ENCODE measurements at regions not wholly inside any gene's neighbourhood (a gene's known extent, or its start where the extent isn't known, plus 50 kb on each side); places are given as distances from the start of the nearest gene placed in this dataset.
A peak's percentile ranks its signal among the peaks of the same experiment; 100 is the strongest.

DNA sequence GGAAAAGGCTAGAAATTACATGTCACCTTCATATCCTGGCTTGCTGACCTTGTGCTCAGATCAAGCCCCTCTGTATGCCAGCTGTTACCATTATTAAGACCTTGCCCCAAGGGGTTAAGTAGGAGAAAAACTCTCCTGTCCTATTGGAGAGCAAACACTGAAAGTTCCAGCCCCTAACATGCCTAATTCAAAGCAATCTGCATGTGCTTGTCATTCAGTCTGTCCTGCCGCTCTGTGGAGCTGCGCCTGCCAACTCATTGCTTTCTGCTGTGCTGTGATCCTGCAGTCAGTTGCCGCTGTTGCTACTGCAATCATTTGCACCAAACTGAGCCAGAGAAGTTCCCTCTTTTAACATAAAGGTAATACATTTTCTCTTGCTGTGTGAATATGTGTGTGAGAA, 113.4 kb downstream of the DISP1 start (continued):
- TF ChIP-seq, protein P1, sequence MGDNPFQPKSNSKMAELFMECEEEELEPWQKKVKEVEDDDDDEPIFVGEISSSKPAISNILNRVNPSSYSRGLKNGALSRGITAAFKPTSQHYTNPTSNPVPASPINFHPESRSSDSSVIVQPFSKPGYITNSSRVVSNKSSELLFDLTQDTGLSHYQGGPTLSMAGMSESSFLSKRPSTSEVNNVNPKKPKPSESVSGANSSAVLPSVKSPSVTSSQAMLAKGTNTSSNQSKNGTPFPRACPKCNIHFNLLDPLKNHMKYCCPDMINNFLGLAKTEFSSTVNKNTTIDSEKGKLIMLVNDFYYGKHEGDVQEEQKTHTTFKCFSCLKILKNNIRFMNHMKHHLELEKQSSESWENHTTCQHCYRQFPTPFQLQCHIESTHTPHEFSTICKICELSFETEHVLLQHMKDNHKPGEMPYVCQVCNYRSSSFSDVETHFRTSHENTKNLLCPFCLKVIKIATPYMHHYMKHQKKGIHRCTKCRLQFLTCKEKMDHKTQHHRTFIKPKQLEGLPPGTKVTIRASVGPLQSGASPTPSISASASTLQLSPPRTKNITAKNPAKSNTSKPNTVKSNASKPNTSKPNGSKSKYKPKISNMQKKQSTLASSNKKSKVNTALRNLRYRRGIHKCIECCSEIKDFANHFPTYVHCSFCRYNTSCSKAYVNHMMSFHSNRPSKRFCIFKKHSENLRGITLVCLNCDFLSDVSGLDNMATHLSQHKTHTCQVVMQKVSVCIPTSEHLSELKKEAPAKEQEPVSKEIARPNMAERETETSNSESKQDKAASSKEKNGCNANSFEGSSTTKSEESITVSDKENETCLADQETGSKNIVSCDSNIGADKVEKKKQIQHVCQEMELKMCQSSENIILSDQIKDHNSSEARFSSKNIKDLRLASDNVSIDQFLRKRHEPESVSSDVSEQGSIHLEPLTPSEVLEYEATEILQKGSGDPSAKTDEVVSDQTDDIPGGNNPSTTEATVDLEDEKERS (tag by site-specific recombination; IDR thresholded peaks at IDR 0.05) = no peak
- TF ChIP-seq ZNF274 (IDR thresholded peaks at IDR 0.05; ENCODE audit: low read length) = no peak
- no peak for TF ChIP-seq ZNF274 (tag by site-specific recombination; IDR thresholded peaks at IDR 0.05; ENCODE audit: borderline replicate concordance)
- TF ChIP-seq MEIS1 (CRISPR knock-in tag; IDR thresholded peaks at IDR 0.05; ENCODE audit: borderline replicate concordance) = no peak
- TF ChIP-seq ZNF202 (tag by site-specific recombination; IDR thresholded peaks at IDR 0.05; ENCODE audit: borderline replicate concordance) = no peak
- TF ChIP-seq ZNF114 (tag by site-specific recombination; IDR thresholded peaks at IDR 0.05) = no peak
- TF ChIP-seq, protein P2, sequence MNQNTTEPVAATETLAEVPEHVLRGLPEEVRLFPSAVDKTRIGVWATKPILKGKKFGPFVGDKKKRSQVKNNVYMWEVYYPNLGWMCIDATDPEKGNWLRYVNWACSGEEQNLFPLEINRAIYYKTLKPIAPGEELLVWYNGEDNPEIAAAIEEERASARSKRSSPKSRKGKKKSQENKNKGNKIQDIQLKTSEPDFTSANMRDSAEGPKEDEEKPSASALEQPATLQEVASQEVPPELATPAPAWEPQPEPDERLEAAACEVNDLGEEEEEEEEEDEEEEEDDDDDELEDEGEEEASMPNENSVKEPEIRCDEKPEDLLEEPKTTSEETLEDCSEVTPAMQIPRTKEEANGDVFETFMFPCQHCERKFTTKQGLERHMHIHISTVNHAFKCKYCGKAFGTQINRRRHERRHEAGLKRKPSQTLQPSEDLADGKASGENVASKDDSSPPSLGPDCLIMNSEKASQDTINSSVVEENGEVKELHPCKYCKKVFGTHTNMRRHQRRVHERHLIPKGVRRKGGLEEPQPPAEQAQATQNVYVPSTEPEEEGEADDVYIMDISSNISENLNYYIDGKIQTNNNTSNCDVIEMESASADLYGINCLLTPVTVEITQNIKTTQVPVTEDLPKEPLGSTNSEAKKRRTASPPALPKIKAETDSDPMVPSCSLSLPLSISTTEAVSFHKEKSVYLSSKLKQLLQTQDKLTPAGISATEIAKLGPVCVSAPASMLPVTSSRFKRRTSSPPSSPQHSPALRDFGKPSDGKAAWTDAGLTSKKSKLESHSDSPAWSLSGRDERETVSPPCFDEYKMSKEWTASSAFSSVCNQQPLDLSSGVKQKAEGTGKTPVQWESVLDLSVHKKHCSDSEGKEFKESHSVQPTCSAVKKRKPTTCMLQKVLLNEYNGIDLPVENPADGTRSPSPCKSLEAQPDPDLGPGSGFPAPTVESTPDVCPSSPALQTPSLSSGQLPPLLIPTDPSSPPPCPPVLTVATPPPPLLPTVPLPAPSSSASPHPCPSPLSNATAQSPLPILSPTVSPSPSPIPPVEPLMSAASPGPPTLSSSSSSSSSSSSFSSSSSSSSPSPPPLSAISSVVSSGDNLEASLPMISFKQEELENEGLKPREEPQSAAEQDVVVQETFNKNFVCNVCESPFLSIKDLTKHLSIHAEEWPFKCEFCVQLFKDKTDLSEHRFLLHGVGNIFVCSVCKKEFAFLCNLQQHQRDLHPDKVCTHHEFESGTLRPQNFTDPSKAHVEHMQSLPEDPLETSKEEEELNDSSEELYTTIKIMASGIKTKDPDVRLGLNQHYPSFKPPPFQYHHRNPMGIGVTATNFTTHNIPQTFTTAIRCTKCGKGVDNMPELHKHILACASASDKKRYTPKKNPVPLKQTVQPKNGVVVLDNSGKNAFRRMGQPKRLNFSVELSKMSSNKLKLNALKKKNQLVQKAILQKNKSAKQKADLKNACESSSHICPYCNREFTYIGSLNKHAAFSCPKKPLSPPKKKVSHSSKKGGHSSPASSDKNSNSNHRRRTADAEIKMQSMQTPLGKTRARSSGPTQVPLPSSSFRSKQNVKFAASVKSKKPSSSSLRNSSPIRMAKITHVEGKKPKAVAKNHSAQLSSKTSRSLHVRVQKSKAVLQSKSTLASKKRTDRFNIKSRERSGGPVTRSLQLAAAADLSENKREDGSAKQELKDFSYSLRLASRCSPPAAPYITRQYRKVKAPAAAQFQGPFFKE (tag by site-specific recombination; IDR thresholded peaks at IDR 0.05; ENCODE audit: borderline replicate concordance) = no peak
- no peak; the same call in 1 of the 2 replicates for TF ChIP-seq ZFP37 (tag by site-specific recombination; IDR thresholded peaks at IDR 0.05)
- no peak for TF ChIP-seq GLIS2 (tag by site-specific recombination; IDR thresholded peaks at IDR 0.05)
- TF ChIP-seq, protein P3, sequence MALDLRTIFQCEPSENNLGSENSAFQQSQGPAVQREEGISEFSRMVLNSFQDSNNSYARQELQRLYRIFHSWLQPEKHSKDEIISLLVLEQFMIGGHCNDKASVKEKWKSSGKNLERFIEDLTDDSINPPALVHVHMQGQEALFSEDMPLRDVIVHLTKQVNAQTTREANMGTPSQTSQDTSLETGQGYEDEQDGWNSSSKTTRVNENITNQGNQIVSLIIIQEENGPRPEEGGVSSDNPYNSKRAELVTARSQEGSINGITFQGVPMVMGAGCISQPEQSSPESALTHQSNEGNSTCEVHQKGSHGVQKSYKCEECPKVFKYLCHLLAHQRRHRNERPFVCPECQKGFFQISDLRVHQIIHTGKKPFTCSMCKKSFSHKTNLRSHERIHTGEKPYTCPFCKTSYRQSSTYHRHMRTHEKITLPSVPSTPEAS (tag by site-specific recombination; IDR thresholded peaks at IDR 0.05) = no peak
- TF ChIP-seq, protein P4, sequence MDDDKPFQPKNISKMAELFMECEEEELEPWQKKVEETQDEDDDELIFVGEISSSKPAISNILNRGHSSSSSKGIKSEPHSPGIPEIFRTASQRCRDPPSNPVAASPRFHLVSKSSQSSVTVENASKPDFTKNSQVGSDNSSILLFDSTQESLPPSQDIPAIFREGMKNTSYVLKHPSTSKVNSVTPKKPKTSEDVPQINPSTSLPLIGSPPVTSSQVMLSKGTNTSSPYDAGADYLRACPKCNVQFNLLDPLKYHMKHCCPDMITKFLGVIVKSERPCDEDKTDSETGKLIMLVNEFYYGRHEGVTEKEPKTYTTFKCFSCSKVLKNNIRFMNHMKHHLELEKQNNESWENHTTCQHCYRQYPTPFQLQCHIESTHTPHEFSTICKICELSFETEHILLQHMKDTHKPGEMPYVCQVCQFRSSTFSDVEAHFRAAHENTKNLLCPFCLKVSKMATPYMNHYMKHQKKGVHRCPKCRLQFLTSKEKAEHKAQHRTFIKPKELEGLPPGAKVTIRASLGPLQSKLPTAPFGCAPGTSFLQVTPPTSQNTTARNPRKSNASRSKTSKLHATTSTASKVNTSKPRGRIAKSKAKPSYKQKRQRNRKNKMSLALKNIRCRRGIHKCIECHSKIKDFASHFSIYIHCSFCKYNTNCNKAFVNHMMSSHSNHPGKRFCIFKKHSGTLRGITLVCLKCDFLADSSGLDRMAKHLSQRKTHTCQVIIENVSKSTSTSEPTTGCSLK (tag by site-specific recombination; IDR thresholded peaks at IDR 0.05) = no peak
- TF ChIP-seq ZNF394 (tag by site-specific recombination; IDR thresholded peaks at IDR 0.05; ENCODE audit: borderline replicate concordance) = no peak
- peak; percentile 78 for TF ChIP-seq SETDB1 (IDR thresholded peaks at IDR 0.05; ENCODE audit: insufficient read length, low read length)
- TF ChIP-seq ZSCAN16 (tag by site-specific recombination; IDR thresholded peaks at IDR 0.05) = no peak
- TF ChIP-seq, protein P5, sequence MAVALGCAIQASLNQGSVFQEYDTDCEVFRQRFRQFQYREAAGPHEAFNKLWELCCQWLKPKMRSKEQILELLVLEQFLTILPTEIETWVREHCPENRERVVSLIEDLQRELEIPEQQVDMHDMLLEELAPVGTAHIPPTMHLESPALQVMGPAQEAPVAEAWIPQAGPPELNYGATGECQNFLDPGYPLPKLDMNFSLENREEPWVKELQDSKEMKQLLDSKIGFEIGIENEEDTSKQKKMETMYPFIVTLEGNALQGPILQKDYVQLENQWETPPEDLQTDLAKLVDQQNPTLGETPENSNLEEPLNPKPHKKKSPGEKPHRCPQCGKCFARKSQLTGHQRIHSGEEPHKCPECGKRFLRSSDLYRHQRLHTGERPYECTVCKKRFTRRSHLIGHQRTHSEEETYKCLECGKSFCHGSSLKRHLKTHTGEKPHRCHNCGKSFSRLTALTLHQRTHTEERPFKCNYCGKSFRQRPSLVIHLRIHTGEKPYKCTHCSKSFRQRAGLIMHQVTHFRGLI (tag by site-specific recombination; IDR thresholded peaks at IDR 0.05) = no peak
- TF ChIP-seq, protein P6, sequence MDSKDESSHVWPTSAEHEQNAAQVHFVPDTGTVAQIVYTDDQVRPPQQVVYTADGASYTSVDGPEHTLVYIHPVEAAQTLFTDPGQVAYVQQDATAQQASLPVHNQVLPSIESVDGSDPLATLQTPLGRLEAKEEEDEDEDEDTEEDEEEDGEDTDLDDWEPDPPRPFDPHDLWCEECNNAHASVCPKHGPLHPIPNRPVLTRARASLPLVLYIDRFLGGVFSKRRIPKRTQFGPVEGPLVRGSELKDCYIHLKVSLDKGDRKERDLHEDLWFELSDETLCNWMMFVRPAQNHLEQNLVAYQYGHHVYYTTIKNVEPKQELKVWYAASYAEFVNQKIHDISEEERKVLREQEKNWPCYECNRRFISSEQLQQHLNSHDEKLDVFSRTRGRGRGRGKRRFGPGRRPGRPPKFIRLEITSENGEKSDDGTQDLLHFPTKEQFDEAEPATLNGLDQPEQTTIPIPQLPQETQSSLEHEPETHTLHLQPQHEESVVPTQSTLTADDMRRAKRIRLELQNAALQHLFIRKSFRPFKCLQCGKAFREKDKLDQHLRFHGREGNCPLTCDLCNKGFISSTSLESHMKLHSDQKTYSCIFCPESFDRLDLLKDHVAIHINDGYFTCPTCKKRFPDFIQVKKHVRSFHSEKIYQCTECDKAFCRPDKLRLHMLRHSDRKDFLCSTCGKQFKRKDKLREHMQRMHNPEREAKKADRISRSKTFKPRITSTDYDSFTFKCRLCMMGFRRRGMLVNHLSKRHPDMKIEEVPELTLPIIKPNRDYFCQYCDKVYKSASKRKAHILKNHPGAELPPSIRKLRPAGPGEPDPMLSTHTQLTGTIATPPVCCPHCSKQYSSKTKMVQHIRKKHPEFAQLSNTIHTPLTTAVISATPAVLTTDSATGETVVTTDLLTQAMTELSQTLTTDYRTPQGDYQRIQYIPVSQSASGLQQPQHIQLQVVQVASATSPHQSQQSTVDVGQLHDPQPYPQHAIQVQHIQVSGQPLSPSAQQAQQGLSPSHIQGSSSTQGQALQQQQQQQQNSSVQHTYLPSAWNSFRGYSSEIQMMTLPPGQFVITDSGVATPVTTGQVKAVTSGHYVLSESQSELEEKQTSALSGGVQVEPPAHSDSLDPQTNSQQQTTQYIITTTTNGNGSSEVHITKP (tag by site-specific recombination; IDR thresholded peaks at IDR 0.05) = no peak
- no peak for TF ChIP-seq ZNF2 (tag by site-specific recombination; IDR thresholded peaks at IDR 0.05)
- TF ChIP-seq ZNF132 (tag by site-specific recombination; IDR thresholded peaks at IDR 0.05; ENCODE audit: borderline replicate concordance) = no peak
- no peak for TF ChIP-seq ZNF174 (tag by site-specific recombination; IDR thresholded peaks at IDR 0.05)
- TF ChIP-seq ZBTB1 (tag by site-specific recombination; IDR thresholded peaks at IDR 0.05) = no peak
- TF ChIP-seq KLF10 (tag by site-specific recombination; IDR thresholded peaks at IDR 0.05) = no peak
- no peak for TF ChIP-seq GLI2 (tag by site-specific recombination; IDR thresholded peaks at IDR 0.05; ENCODE audit: borderline replicate concordance, low read depth)
- peak; percentile 86 for TF ChIP-seq ZNF600 (tag by site-specific recombination; IDR thresholded peaks at IDR 0.05)
